Keratinocyte (primary cell): ENCODE measurements at regions not wholly inside any gene's neighbourhood (a gene's known extent, or its start where the extent isn't known, plus 50 kb on each side); places are given as distances from the start of the nearest gene placed in this dataset.

ENCODE experiments used
- CTCF ChIP-seq, 3 experiments: IDR thresholded peaks in 1 of 3; conservative IDR thresholded peaks in 1 of 3; optimal IDR thresholded peaks in 1 of 3; 2 replicates in 2 of 3; 3 replicates in 1 of 3; pipeline versions ENCODE3 to v1.5.1; 2011; ENCODE audit warnings: low read length in 3 of 3, mild to moderate bottlenecking in 3 of 3, moderate library complexity in 2 of 3, control low read depth in 1 of 3, inconsistent platforms in 1 of 3; ENCODE audit not compliant: insufficient read depth in 2 of 3; ENCODE audit errors: extremely low read depth in 1 of 3
- EZH2 ChIP-seq: IDR thresholded peaks from one replicate; pipeline ENCODE4 v1.6.1; 2012; ENCODE audit warnings: inconsistent platforms, mild to moderate bottlenecking, low read length, moderate library complexity

GRCh38 chr5:17075236-17075635 is 139.1 kb upstream of the MYO10 start:
- TF ChIP-seq CTCF (optimal IDR thresholded peaks at IDR 0.05 in 1 of 3, IDR thresholded peaks at IDR 0.05 in 1 of 3, conservative IDR thresholded peaks at IDR 0.05 in 1 of 3; ENCODE audit: extremely low read depth in 1 of 3, insufficient read depth in 2 of 3, low read length in 3 of 3) (no peak), EZH2 (no peak)
